Spinal cord (tissue), 9 donors: ENCODE measurements at regions not wholly inside any gene's neighbourhood (a gene's known extent, or its start where the extent isn't known, plus 50 kb on each side); places are given as distances from the start of the nearest gene placed in this dataset.
"Not testable (repeated sequence)": the region's sequence is repeated elsewhere in the genome, so short reads cannot be mapped to it uniquely, and the experiment has no call there.

ENCODE experiments used
- DNase-seq, 6 donors: peaks; one replicate each; pipeline versions ENCODE4 v3.0.0 to v3.0.0-alpha.2; 2013 to 2015; ENCODE audit warnings: low spot score in 6 of 6, low read depth in 4 of 6
- H3K27ac ChIP-seq: one replicate; pipeline ENCODE4 v1.5.1; 2013; ENCODE audit warnings: low read depth, low read length, control low read depth
- H3K27me3 ChIP-seq: one replicate; pipeline ENCODE4 v1.6.1; 2013; ENCODE audit warnings: low read length; ENCODE audit not compliant: control insufficient read depth, insufficient read depth
- H3K36me3 ChIP-seq: one replicate; pipeline ENCODE4 v1.6.1; 2013; ENCODE audit warnings: low read length; ENCODE audit not compliant: control insufficient read depth, insufficient read depth
- H3K4me1 ChIP-seq: one replicate; pipeline ENCODE4 v1.6.1; 2013; ENCODE audit warnings: low read length; ENCODE audit not compliant: control insufficient read depth, insufficient read depth
- H3K4me3 ChIP-seq: one replicate; pipeline ENCODE4 v1.5.1; 2013; ENCODE audit warnings: low read depth, low read length, control low read depth
- H3K9me3 ChIP-seq: one replicate; pipeline ENCODE4 v1.6.1; 2013; ENCODE audit warnings: low read length; ENCODE audit not compliant: control insufficient read depth, insufficient read depth
- WGBS: methylation state at CpG from one replicate; pipeline ENCODE4 v1.1.5; 2013; ENCODE audit warnings: missing lambda C conversion rate; ENCODE audit not compliant: insufficient coverage; 5-methylcytosine and 5-hydroxymethylcytosine counted together
- donor health status: healthy.

- H3K4me3 ChIP-seq = no peak overlapping the region
- no peaks in the 10 kb centered on the region for H3K27me3 ChIP-seq
- no peaks in the 10 kb centered on the region for H3K36me3 ChIP-seq
- H3K4me1 ChIP-seq = peaks cover 6% of the 10 kb centered on the region
- peak in 1 of 6 donors; percentile 24 for DNase-seq
- H3K9me3 ChIP-seq = no peaks in the 10 kb centered on the region
- whole genome bisulfite sequencing = 56% methylated on average over 8 of the region's 12 CpGs
- H3K27ac ChIP-seq = no peak overlapping the region
These were observed 56.8 kb upstream of the TFRC start for GRCh38 chr3:196138482-196139254.

GRCh38 chr3:196136640-196136989 is 54.7 kb upstream of the TFRC start:
- H3K27me3 ChIP-seq, H3K4me1 ChIP-seq, H3K36me3 ChIP-seq, DNase-seq, H3K9me3 ChIP-seq, H3K27ac ChIP-seq, H3K4me3 ChIP-seq: not testable (repeated sequence)
- WGBS = 98% methylated on average over 6 of the region's 9 CpGs

- no peaks in the 10 kb centered on the region for H3K9me3 ChIP-seq
- no peak overlapping the region for H3K4me3 ChIP-seq
- H3K36me3 ChIP-seq = no peaks in the 10 kb centered on the region
- no peaks in the 10 kb centered on the region for H3K4me1 ChIP-seq
- H3K27me3 ChIP-seq = no peaks in the 10 kb centered on the region
- DNase-seq = no peak
- 74% methylated on average over 7 of the region's 12 CpGs for WGBS
- no peak overlapping the region for H3K27ac ChIP-seq
These were observed 54.1 kb upstream of the TFRC start for GRCh38 chr3:196135693-196136639.

- no peak overlapping the region for H3K27ac ChIP-seq
- no peak for DNase-seq
- H3K36me3 ChIP-seq = no peaks in the 10 kb centered on the region
- 85% methylated on average over 3 of the region's 7 CpGs for WGBS
- no peaks in the 10 kb centered on the region for H3K4me1 ChIP-seq
- no peaks in the 10 kb centered on the region for H3K9me3 ChIP-seq
- H3K27me3 ChIP-seq = no peaks in the 10 kb centered on the region
- no peak overlapping the region for H3K4me3 ChIP-seq
These were observed 52.8 kb upstream of the TFRC start for GRCh38 chr3:196134691-196135090.

GRCh38 chr3:196133869-196134268 is 52.0 kb upstream of the TFRC start:
- not testable (repeated sequence) for H3K4me3 ChIP-seq, H3K27me3 ChIP-seq, H3K4me1 ChIP-seq, H3K27ac ChIP-seq, H3K36me3 ChIP-seq, DNase-seq, H3K9me3 ChIP-seq
- 97% methylated on average over 6 of the region's 9 CpGs for WGBS

GRCh38 chr3:196131921-196132320 is 50.0 kb upstream of the TFRC start:
- H3K4me1 ChIP-seq = no peaks in the 10 kb centered on the region
- no peaks in the 10 kb centered on the region for H3K27me3 ChIP-seq
- WGBS = 74% methylated on average over 11 of the region's 13 CpGs
- H3K36me3 ChIP-seq = no peaks in the 10 kb centered on the region
- H3K4me3 ChIP-seq = no peak overlapping the region
- no peak overlapping the region for H3K27ac ChIP-seq
- H3K9me3 ChIP-seq = no peaks in the 10 kb centered on the region
- no peak for DNase-seq
